ENCODE measurements at regions not wholly inside any gene's neighbourhood (a gene's known extent, or its start where the extent isn't known, plus 50 kb on each side); places are given as distances from the start of the nearest gene placed in this dataset.

DNA sequence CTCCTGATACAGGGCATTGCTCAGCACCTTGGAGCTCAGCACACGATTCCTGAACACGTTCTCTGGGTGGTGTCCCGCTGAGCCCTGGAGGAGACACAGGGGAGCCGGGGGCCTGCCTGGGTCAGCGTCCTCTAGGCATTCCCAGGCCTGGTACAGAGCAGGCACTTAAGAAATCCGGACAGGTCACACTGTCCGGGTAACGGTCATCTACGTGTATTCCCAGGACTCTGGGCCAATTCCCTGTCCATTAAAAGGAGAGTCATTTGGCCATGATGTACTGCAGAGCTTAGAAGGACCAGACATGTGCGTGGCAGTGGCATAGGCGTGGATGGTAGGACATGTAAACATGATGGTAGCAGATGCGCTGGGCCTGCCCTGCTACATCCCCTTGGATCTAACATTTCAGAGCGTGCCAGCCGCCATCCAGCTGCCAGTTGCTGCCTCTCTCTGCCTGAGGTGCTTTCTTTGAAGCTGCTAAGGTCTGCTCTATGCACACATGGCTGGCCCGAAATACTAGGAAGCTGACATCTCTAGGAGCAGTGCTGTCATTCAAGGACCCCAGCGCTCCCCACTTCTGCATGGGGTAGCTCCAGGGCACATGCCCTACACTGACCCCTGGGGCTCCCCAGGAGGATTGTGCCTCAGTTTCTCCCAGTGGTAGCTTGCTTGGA lies 273.1 kb upstream of the RTL1 start:
- TF ChIP-seq TAF1 (IDR thresholded peaks at IDR 0.05; ENCODE audit: borderline replicate concordance, insufficient read depth, low read length) = no peak
- TF ChIP-seq POLR2AphosphoS5 (IDR thresholded peaks at IDR 0.05; ENCODE audit: low read depth, low read length) = no peak
- no peak for TF ChIP-seq SIN3A (IDR thresholded peaks at IDR 0.05; ENCODE audit: borderline replicate concordance, insufficient read depth, low read length)
- TF ChIP-seq REST (IDR thresholded peaks at IDR 0.05; ENCODE audit: insufficient read depth in 1 of 2, low read depth in 2 of 2, low read length in 2 of 2) = no peak
- TF ChIP-seq FOXP2 (optimal IDR thresholded peaks at IDR 0.05; ENCODE audit: borderline replicate concordance, extremely low read depth, extremely low read length, insufficient read depth) = no peak

- TF ChIP-seq REST (IDR thresholded peaks at IDR 0.05; ENCODE audit: insufficient read depth in 1 of 2, low read depth in 2 of 2, low read length in 2 of 2) = no peak
- TF ChIP-seq FOXP2 (optimal IDR thresholded peaks at IDR 0.05; ENCODE audit: borderline replicate concordance, extremely low read depth, extremely low read length, insufficient read depth) = peak; percentile 37
Measured at GRCh38 chr14:101177301-101177971, 273.9 kb upstream of the RTL1 start.

- TF ChIP-seq REST (IDR thresholded peaks at IDR 0.05; ENCODE audit: insufficient read depth in 1 of 2, low read depth in 2 of 2, low read length in 2 of 2) = no peak
- TF ChIP-seq TAF1 (IDR thresholded peaks at IDR 0.05; ENCODE audit: borderline replicate concordance, insufficient read depth, low read length) = no peak
- no peak for TF ChIP-seq FOXP2 (optimal IDR thresholded peaks at IDR 0.05; ENCODE audit: borderline replicate concordance, extremely low read depth, extremely low read length, insufficient read depth)
- TF ChIP-seq POLR2AphosphoS5 (IDR thresholded peaks at IDR 0.05; ENCODE audit: low read depth, low read length) = no peak
- no peak for TF ChIP-seq SIN3A (IDR thresholded peaks at IDR 0.05; ENCODE audit: borderline replicate concordance, insufficient read depth, low read length)
Measured at GRCh38 chr14:101178184-101179072, 274.9 kb upstream of the RTL1 start.

DNA sequence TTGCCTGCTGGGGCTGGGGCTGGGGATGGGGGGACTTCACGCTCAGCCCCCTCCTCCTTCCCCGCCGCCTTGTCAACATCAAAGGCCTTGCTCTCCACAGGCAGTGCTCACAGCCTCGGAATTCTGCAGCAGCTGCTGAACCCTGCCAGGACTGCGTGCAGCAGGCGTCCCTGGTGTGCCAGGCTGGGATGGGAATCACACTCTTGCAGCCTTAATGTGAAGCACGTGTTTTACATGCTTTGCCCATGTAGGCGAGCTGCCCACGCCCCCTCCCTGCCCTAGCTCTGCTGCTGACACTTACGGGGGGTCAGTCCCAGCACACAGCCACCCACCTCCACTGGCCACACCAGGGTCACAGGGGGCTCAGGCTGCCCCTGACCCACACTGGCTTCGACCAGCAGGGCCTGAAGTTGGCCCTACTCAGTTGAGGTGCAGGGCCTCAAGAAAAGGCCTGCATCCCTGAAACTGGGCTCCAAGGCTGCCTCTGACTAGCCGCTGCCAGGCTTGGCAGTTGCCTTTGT lies 276.2 kb upstream of the RTL1 start:
- TF ChIP-seq TAF1 (IDR thresholded peaks at IDR 0.05; ENCODE audit: borderline replicate concordance, insufficient read depth, low read length) (no peak), REST (IDR thresholded peaks at IDR 0.05; ENCODE audit: insufficient read depth in 1 of 2, low read depth in 2 of 2, low read length in 2 of 2) (no peak), FOXP2 (optimal IDR thresholded peaks at IDR 0.05; ENCODE audit: borderline replicate concordance, extremely low read depth, extremely low read length, insufficient read depth) (no peak), SIN3A (IDR thresholded peaks at IDR 0.05; ENCODE audit: borderline replicate concordance, insufficient read depth, low read length) (no peak), POLR2AphosphoS5 (IDR thresholded peaks at IDR 0.05; ENCODE audit: low read depth, low read length) (no peak)

Data from PFSK-1 (cell line).